ENCODE measurements at regions not wholly inside any gene's neighbourhood (a gene's known extent, or its start where the extent isn't known, plus 50 kb on each side); places are given as distances from the start of the nearest gene placed in this dataset.

DNA sequence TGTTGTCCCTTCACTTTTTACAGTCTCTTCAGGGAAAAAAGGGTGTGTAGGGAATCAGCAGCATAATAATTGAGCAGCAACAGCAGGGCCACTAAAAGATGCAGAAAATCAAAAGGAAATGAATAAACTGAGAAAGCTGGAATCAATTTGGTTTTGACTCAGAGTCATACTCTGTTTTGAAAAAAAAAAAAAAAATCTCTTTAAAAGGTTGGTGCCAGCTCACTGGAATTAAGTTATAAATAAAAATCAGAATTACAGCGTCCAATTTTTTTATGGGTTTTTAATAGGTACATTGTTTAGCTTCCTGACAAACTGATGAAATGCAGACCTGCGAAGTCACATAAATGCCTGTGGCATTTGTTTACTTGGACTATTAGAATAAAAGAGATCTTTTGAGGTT is 231.9 kb downstream of the COG6 start:
- no peak for DNase-seq (ENCODE audit: low spot score)
- no peak for ATAC-seq
- Histone ChIP-seq H3K27me3 (ENCODE audit: insufficient read depth) (no peaks in the 10 kb centered on the region), H2AFZ (peak overlapping the region; percentile 40; the same call in 1 of the 2 replicates), H3K9me2 (ENCODE audit: insufficient read depth) (peaks cover 7% of the 10 kb centered on the region; the same call in 1 of the 2 replicates), H4K20me1 (replicated peaks; ENCODE audit: insufficient read depth) (no peaks in the 10 kb centered on the region), H3K36me3 (ENCODE audit: insufficient read depth) (no peaks in the 10 kb centered on the region; the same call in 1 of the 2 replicates), H3K27ac (ENCODE audit: low read depth) (no peak overlapping the region), H3F3A (replicated peaks; ENCODE audit: low read depth) (no peaks in the 10 kb centered on the region), H3K79me2 (replicated peaks; ENCODE audit: insufficient read depth) (no peaks in the 10 kb centered on the region), H3K4me2 (no peak overlapping the region), H3K4me3 (no peak overlapping the region), H3K4me1 (ENCODE audit: insufficient read depth) (no peaks in the 10 kb centered on the region)
- Mint-ChIP-seq H3K27ac (no peak overlapping the region), H3K4me1 (no peaks in the 10 kb centered on the region), H3K27me3 (ENCODE audit: insufficient read depth, low read depth, poor library complexity) (peaks cover 5% of the 10 kb centered on the region), H3K36me3 (ENCODE audit: low read depth) (peaks cover 12% of the 10 kb centered on the region; the same call in 2 of the 3 replicates), H3K9me3 (peaks cover 16% of the 10 kb centered on the region; the same call in 2 of the 3 replicates), H3K4me3 (no peak overlapping the region)
- no peak for TF ChIP-seq STAT1 (IDR thresholded peaks at IDR 0.05; ENCODE audit: unreplicated experiment)
- TF ChIP-seq, protein P1, sequence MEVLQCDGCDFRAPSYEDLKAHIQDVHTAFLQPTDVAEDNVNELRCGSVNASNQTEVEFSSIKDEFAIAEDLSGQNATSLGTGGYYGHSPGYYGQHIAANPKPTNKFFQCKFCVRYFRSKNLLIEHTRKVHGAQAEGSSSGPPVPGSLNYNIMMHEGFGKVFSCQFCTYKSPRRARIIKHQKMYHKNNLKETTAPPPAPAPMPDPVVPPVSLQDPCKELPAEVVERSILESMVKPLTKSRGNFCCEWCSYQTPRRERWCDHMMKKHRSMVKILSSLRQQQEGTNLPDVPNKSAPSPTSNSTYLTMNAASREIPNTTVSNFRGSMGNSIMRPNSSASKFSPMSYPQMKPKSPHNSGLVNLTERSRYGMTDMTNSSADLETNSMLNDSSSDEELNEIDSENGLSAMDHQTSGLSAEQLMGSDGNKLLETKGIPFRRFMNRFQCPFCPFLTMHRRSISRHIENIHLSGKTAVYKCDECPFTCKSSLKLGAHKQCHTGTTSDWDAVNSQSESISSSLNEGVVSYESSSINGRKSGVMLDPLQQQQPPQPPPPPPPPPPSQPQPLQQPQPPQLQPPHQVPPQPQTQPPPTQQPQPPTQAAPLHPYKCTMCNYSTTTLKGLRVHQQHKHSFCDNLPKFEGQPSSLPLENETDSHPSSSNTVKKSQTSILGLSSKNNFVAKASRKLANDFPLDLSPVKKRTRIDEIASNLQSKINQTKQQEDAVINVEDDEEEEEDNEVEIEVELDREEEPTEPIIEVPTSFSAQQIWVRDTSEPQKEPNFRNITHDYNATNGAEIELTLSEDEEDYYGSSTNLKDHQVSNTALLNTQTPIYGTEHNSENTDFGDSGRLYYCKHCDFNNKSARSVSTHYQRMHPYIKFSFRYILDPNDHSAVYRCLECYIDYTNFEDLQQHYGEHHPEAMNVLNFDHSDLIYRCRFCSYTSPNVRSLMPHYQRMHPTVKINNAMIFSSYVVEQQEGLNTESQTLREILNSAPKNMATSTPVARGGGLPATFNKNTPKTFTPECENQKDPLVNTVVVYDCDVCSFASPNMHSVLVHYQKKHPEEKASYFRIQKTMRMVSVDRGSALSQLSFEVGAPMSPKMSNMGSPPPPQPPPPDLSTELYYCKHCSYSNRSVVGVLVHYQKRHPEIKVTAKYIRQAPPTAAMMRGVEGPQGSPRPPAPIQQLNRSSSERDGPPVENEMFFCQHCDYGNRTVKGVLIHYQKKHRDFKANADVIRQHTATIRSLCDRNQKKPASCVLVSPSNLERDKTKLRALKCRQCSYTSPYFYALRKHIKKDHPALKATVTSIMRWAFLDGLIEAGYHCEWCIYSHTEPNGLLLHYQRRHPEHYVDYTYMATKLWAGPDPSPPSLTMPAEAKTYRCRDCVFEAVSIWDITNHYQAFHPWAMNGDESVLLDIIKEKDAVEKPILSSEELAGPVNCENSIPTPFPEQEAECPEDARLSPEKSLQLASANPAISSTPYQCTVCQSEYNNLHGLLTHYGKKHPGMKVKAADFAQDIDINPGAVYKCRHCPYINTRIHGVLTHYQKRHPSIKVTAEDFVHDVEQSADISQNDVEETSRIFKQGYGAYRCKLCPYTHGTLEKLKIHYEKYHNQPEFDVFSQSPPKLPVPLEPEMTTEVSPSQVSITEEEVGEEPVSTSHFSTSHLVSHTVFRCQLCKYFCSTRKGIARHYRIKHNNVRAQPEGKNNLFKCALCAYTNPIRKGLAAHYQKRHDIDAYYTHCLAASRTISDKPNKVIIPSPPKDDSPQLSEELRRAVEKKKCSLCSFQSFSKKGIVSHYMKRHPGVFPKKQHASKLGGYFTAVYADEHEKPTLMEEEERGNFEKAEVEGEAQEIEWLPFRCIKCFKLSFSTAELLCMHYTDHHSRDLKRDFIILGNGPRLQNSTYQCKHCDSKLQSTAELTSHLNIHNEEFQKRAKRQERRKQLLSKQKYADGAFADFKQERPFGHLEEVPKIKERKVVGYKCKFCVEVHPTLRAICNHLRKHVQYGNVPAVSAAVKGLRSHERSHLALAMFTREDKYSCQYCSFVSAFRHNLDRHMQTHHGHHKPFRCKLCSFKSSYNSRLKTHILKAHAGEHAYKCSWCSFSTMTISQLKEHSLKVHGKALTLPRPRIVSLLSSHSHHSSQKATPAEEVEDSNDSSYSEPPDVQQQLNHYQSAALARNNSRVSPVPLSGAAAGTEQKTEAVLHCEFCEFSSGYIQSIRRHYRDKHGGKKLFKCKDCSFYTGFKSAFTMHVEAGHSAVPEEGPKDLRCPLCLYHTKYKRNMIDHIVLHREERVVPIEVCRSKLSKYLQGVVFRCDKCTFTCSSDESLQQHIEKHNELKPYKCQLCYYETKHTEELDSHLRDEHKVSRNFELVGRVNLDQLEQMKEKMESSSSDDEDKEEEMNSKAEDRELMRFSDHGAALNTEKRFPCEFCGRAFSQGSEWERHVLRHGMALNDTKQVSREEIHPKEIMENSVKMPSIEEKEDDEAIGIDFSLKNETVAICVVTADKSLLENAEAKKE (CRISPR knock-in tag; IDR thresholded peaks at IDR 0.05): no peak
- no peak for TF ChIP-seq EZH2phosphoT487 (IDR thresholded peaks at IDR 0.05; ENCODE audit: unreplicated experiment)
- TF ChIP-seq, protein P2, sequence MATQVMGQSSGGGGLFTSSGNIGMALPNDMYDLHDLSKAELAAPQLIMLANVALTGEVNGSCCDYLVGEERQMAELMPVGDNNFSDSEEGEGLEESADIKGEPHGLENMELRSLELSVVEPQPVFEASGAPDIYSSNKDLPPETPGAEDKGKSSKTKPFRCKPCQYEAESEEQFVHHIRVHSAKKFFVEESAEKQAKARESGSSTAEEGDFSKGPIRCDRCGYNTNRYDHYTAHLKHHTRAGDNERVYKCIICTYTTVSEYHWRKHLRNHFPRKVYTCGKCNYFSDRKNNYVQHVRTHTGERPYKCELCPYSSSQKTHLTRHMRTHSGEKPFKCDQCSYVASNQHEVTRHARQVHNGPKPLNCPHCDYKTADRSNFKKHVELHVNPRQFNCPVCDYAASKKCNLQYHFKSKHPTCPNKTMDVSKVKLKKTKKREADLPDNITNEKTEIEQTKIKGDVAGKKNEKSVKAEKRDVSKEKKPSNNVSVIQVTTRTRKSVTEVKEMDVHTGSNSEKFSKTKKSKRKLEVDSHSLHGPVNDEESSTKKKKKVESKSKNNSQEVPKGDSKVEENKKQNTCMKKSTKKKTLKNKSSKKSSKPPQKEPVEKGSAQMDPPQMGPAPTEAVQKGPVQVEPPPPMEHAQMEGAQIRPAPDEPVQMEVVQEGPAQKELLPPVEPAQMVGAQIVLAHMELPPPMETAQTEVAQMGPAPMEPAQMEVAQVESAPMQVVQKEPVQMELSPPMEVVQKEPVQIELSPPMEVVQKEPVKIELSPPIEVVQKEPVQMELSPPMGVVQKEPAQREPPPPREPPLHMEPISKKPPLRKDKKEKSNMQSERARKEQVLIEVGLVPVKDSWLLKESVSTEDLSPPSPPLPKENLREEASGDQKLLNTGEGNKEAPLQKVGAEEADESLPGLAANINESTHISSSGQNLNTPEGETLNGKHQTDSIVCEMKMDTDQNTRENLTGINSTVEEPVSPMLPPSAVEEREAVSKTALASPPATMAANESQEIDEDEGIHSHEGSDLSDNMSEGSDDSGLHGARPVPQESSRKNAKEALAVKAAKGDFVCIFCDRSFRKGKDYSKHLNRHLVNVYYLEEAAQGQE (IDR thresholded peaks at IDR 0.05; ENCODE audit: unreplicated experiment): no peak
- TF ChIP-seq, protein P3, sequence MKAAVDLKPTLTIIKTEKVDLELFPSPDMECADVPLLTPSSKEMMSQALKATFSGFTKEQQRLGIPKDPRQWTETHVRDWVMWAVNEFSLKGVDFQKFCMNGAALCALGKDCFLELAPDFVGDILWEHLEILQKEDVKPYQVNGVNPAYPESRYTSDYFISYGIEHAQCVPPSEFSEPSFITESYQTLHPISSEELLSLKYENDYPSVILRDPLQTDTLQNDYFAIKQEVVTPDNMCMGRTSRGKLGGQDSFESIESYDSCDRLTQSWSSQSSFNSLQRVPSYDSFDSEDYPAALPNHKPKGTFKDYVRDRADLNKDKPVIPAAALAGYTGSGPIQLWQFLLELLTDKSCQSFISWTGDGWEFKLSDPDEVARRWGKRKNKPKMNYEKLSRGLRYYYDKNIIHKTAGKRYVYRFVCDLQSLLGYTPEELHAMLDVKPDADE (IDR thresholded peaks at IDR 0.05): no peak
- no peak for TF ChIP-seq EZH2 (IDR thresholded peaks at IDR 0.05; ENCODE audit: low read depth, unreplicated experiment)
- TF ChIP-seq ZNF114 (CRISPR knock-in tag; IDR thresholded peaks at IDR 0.05): no peak
- no peak for TF ChIP-seq NANOG (IDR thresholded peaks at IDR 0.05; ENCODE audit: borderline replicate concordance)
- TF ChIP-seq ZNF331 (CRISPR knock-in tag; IDR thresholded peaks at IDR 0.05; ENCODE audit: low read depth): no peak
- no peak for TF ChIP-seq JUNB (IDR thresholded peaks at IDR 0.05; ENCODE audit: unreplicated experiment)
- TF ChIP-seq POLR2AphosphoS5 (IDR thresholded peaks at IDR 0.05; ENCODE audit: low read depth): no peak
- TF ChIP-seq, protein P4, sequence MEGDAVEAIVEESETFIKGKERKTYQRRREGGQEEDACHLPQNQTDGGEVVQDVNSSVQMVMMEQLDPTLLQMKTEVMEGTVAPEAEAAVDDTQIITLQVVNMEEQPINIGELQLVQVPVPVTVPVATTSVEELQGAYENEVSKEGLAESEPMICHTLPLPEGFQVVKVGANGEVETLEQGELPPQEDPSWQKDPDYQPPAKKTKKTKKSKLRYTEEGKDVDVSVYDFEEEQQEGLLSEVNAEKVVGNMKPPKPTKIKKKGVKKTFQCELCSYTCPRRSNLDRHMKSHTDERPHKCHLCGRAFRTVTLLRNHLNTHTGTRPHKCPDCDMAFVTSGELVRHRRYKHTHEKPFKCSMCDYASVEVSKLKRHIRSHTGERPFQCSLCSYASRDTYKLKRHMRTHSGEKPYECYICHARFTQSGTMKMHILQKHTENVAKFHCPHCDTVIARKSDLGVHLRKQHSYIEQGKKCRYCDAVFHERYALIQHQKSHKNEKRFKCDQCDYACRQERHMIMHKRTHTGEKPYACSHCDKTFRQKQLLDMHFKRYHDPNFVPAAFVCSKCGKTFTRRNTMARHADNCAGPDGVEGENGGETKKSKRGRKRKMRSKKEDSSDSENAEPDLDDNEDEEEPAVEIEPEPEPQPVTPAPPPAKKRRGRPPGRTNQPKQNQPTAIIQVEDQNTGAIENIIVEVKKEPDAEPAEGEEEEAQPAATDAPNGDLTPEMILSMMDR (conservative IDR thresholded peaks at IDR 0.05; ENCODE audit: low read depth in 2 of 2): no peak
- no peak for TF ChIP-seq CREB1 (CRISPR knock-in tag; IDR thresholded peaks at IDR 0.05; ENCODE audit: low read depth)

Data from GM23338 (cell line).